Fibroblast of skin of right quadriceps (primary cell): ENCODE measurements at regions not wholly inside any gene's neighbourhood (a gene's known extent, or its start where the extent isn't known, plus 50 kb on each side); places are given as distances from the start of the nearest gene placed in this dataset.
A peak's percentile ranks its signal among the peaks of the same experiment; 100 is the strongest.
"Not testable (repeated sequence)": the region's sequence is repeated elsewhere in the genome, so short reads cannot be mapped to it uniquely, and the experiment has no call there.

Experiments
- DNase-seq: peaks from one replicate; pipeline ENCODE4 v3.0.0-alpha.2; 2013

DNA sequence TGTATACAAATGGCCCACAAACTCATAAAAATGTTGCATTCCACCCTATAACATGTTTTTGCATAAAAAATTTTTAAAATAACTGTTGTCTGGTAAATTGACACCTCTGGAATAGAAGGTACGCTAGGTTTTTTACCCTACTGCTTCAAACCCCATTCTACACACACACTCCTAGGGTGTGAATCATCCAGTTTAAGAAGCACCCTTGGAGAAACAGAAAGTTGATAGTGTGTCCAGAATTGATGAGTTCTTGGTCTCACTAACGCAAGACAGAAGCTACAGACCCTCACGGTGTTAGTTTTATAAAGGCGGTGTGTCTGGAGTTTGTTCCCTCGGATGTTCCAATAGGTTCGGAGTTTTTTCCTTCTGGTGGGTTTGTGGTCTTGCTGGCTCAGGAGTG lies 158.5 kb downstream of the KLRB1 start:
- no peak for DNase-seq

- DNase-seq = not testable (repeated sequence)
These were observed 159.1 kb downstream of the KLRB1 start for GRCh38 chr12:9448648-9449047.

DNA sequence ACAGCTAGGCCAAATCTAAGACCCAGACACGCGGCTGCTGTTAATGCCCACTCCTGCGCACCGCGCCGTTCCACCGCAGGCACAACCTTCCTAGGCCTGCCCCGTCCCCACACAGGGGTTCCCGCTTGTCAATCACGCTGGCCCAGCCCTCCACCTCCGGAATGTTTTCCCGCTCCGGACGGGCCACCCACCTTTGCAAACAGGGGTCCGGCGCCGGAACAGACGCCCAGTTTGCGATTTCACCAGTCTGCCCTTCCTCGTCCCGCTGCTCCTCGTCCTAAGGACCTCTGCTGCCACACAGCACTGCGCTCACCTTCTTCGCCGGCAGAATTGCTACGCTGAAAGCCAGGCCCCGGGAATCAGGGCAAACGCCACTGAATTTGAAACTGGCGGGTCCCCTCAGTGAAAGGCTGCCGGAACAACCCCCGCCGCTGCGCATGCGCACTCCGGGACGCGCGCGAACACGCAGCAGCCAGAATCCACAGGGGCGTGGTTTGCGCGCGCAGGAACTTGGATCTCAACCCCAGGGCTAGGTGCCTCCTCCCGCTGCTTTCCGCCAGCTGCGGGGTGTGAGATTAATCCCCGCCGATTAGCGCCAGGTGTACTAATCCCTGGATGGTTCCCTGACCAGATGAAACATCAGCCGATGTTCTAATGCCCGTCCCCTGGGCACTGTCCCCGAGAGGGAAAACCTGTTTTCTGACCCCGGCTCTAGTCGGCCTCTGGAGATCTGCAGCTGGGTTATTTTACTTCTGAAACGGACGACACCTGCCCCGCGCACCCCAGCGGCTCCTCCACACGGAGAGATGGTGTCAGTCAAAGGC lies 159.7 kb downstream of the KLRB1 start:
- DNase-seq = peak; percentile 75

GRCh38 chr12:9446883-9447761 lies 160.6 kb downstream of the KLRB1 start:
- DNase-seq = not testable (repeated sequence)

GRCh38 chr12:9440428-9440827 lies 167.3 kb downstream of the KLRB1 start:
- not testable (repeated sequence) for DNase-seq

DNA sequence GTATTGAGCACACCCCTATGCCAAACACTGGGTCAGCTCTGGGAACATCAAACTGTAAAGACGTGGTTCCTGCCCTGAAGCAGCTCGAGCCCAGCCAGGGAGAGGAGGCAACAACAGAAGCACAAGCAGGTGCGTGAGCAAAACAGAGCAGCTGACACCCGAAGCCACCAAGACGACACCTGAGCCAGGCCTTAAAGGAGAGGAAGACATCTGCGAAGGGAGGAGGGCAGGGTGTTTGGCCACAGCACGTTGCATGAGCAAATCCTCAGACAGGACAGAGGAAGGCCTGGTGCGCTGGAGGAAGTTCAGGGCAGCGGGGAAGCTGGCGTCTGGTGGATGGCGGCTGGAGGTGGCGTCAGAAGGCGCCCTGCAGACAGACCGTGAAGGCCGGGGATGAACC lies 172.0 kb downstream of the KLRB1 start:
- DNase-seq = not testable (repeated sequence)

DNA sequence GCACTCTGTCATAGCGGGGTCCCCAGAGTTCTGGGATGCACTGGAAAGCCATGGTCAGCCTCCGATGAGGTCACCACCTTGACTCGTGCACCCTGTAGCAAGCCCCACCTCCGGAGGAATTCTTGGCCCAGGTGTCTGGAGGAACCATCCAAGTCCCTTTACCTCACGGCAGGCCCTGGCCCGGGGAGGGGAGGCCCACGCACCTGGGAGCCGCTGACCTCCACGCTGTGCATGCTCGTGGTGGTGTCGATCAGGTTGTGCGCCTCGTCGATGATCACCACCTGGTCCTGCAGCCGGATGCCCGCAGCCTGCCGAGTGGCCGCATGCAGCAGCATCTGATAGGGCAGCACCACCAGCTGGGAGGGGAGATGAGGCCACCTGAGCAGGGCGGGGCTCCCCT lies 177.3 kb downstream of the KLRB1 start:
- not testable (repeated sequence) for DNase-seq

- DNase-seq = not testable (repeated sequence)
These were observed 178.9 kb downstream of the KLRB1 start for GRCh38 chr12:9428856-9429255.

GRCh38 chr12:9425429-9425828 lies 182.3 kb downstream of the KLRB1 start:
- not testable (repeated sequence) for DNase-seq

DNA sequence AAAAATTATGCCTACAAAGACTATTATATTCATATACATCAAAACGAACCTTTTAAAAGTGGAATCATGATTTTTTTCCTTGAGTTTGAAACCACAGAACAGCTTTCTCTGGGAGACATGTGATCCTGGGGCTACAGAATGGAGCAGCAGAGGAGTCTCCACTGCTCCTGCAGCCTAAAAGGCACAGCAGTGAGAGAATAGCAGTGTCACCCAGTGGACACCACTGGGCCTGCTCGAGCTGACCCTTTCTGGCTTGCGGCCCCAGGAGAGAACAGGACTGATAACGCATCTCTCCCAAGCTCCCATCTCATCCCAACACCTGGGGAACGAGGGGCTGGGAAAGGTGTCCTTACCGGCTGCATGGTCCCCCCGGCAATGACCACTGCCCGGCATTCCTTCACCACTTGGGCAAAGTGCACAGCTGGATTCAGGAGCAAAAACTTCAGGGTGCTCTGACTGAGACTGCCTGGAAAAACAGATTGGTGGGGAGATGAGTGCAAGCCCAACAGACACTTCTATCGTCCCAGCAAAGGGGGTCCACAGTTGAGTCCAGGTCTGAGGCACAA lies 183.5 kb downstream of the KLRB1 start:
- not testable (repeated sequence) for DNase-seq

DNA sequence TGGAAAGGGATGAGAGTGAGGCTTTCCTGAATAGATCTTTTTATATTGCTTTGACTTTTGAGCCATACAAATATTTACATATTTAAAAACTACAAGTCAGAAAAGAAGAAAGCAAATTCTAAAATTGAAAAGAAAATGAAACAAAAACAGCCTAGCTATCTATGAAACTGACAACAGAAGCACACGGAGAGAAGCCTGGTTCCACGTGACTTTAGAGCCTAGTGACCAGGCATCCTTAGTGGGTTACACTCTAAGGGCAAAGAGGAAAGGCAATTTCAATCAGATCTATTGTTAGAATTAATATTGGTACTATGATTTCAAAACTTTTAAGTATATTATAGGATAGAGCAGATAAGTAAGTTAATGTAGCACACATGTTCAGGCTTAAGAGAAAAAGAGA lies 185.0 kb downstream of the KLRB1 start:
- DNase-seq = not testable (repeated sequence)

DNA sequence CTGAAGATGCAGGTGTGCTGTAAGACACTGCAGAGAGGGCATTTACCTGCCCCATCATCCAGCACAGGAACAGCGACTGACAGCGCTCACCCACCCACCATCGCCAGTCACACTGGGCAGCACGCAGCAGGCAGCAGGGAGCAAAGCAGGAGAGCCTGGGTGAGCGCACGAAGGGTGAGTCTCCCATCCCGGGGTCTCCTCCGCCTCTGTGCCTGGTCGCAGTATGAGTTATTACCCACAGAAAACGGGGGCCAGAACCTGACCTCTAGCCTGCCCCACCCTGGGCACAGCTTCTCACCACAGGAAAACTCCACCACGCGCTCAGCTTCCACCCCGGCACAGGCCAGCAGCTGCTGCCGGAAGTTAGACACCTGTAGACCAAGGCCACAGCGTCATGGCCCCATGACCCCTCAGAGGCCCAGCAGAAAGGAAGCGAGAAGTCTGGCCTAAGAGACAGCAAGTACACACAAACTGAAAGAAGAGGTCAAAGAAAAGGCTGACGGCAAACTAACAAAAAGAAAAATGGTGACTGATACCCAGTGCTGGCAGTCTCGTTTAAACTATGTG lies 186.1 kb downstream of the KLRB1 start:
- not testable (repeated sequence) for DNase-seq

- DNase-seq = not testable (repeated sequence)
These were observed 186.7 kb downstream of the KLRB1 start for GRCh38 chr12:9420817-9421519.

- not testable (repeated sequence) for DNase-seq
These were observed 189.1 kb downstream of the KLRB1 start for GRCh38 chr12:9418669-9419041.

DNA sequence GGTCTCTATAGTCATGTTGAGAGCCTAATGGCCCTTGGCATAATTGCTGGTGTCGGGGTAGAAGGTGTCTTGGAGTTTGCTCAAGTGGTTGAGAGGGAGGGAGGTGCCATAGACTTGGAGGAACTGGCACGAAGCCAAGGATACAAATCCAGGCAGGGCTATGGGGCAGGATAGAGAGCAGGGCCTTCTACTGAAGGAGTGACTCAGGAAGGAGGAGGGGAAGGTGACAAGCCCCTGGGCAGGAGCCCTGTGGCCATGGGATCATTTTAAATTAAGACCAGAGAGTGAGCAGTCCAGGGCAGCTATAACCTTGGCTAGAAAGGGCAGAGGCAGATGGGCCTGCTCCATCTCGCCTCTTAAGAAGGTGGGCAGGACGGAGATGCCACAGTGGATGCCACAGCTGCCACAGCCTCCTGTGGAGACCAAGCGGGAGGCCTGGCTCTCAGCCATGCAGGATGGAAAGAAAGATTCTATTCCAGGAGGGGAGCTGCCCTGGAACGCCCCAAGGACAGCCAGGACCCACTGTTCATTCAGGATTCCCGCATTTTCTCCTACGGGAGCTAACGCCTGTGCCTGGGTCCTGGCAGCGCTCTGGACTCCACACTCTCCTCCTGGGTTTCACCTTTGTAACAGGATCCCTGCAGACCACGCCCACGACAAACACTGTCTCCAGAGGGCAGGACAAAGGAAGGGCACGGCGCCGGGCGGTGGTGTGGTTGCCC lies 189.6 kb downstream of the KLRB1 start:
- not testable (repeated sequence) for DNase-seq

DNA sequence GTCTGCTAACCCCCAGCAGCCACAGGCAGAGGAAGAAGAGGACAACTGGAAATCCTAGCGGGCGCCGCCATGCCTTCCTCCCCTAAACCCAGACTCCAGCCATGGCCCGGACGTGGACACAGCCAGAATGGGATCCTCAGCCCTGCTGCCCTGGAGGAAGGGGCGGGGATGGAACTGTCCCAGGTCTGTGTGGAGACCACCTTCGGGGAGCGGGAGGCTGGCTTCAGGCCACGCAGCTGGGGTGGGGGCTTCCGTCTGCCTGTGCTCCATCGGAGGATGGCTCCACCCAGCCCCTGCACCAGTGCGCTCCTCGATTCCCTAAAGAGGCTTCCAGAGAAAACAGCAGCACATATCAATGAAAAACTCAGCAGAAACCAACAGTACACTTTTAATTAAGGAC lies 190.4 kb downstream of the KLRB1 start:
- DNase-seq = not testable (repeated sequence)

DNA sequence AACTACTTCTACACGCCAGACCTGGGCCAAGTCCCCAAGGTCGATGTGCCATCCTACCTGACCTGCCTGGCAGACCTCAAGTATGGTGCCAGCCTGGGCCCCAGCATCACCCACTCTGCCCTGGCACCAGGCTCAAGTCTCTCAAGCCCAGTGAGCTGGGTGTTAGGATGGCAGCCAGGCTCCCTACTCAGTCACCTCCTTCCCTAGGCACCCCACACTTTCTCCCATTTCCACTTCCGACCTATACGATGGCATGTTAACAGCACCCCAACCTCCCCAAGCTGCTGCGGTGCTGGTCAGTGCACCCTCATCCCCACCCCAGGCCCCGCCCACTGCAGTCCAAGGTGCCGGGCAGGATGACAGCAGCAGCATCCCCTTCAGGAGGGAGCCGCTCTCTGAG lies 191.4 kb downstream of the KLRB1 start:
- DNase-seq = not testable (repeated sequence)

DNA sequence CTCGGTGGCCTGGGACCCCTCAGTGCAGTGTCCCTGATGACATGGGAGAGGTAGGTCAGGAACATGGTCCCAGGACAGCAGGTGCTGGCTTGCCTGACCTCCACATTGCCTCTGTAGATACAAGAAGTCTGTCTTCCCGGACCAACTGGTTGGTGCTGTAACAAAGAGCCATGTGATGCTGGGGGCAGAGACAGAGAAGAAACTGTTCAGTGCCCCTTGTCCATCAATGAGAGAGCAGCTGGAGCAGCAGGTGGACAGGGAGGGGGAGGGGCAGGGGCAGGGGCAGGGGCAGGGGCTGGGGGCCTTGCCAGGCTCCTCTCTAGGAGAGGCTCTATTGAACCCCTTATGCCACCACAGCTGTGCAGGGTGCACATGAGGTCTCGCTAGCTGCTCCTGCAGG lies 191.8 kb downstream of the KLRB1 start:
- DNase-seq = not testable (repeated sequence)

DNA sequence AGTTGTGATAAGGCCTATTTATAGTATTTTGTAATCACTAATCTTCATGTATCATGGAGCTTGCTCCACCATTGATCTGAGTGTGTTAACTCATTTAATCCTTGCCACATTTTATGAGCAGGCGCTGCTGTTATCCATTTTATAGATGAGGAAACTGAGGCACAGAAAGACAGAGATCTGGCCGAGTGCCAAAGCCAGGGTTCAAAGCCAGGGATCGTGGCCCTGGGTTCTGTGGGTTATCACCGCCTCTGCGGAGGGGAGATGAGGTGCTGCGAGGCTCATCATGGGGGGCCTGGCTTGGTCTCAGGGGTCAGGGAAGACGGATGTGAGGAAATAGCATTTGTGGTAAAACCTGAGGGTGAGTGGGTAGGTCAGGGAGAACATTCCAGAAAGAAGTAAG lies 193.9 kb downstream of the KLRB1 start:
- not testable (repeated sequence) for DNase-seq

DNA sequence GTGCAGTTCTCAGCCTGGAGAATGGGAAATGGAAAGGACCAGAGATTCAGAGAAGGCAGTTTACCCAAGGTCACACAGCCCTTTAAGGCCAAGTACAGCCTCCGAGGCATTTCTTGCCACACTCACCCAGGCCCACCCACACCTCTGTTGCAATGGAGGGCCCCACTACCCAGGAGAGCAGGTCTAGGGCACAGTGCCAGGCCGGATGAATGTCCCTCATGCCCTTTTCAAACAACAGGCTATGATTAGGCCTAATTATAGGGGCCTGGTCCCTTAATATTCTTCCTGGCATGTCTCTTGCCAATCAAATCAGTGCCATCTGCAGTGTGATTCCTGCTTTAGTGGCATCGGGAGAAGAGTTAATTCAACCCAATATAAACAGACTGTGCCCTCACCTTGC lies 195.3 kb downstream of the KLRB1 start:
- not testable (repeated sequence) for DNase-seq

DNA sequence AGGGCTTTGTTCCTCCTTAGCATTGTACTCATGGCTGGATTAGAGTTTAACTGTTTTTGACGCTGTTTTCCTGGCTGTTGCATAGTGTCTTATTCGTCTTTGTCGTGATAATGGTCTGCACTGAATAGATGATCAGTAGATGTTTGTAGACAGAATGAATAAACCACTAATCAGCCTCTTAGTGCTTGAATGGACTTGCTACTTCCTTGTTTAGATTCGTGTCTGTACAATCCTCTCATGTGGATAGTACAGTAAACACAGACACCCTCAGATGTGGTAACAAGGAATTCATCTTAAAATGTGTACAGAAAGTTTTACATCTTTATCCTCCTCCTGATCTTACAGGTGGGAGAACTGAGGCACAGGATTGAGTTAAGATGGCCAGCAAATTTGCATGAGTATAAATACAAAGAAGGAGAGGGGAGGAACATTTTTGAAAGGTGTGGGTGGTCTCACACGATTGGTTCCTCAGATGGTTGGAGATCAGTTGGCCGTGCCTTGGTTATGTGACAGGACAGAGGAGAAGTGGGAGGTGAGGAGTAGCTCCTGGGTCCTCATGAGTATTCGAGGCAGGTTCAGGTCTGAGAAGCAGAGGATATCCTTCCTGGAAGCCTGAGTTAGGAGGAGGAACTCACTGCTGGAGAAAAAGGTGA lies 196.0 kb downstream of the KLRB1 start:
- DNase-seq = not testable (repeated sequence)
